SK-N-SH (cell line): ENCODE measurements at regions not wholly inside any gene's neighbourhood (a gene's known extent, or its start where the extent isn't known, plus 50 kb on each side); places are given as distances from the start of the nearest gene placed in this dataset.

Source experiments
- CTCF ChIA-PET: fragments of 300-600, 350-600 bp; formaldehyde crosslinking; extraction: SDS; loops from one replicate; lab custom pipeline; 2021; lab: Yijun Ruan, JAX
- POLR2A ChIA-PET: fragments of 350-600 bp; sonication (Branson Sonifier 250); formaldehyde crosslinking; extraction: SDS; loops from one replicate; lab custom pipeline; 2020; ENCODE audit warnings: antibody characterized with exemption, inconsistent platforms; lab: Yijun Ruan, JAX
- DNase-seq: peaks from one replicate; pipeline ENCODE4 v3.0.0; 2012
- H2AFZ ChIP-seq: fragments of 200-600 bp; sonication (generic); 2 replicates; pipeline ENCODE4 v1.8.1; 2016; ENCODE audit warnings: antibody characterized with exemption, mild to moderate bottlenecking, low read depth
- H3F3A ChIP-seq: fragments of 200-600 bp; sonication (generic); replicated peaks from 2 replicates; pipeline ENCODE3; 2016; ENCODE audit warnings: antibody characterized with exemption, mild to moderate bottlenecking; ENCODE audit not compliant: insufficient read depth
- H3K27ac ChIP-seq, 2 experiments: fragments of 200-500 bp in 1 of 2; fragments of 200-600 bp in 1 of 2; sonication (Bioruptor generic) in 1 of 2; sonication (generic), shearing (Covaris generic) in 1 of 2; 2 replicates each; pipeline versions ENCODE4 v1.5.1 to v1.6.1; 2014 to 2016; ENCODE audit warnings: low read depth in 2 of 2, inconsistent platforms in 1 of 2, low read length in 1 of 2, mild to moderate bottlenecking in 1 of 2, mixed read lengths in 1 of 2
- H3K27me3 ChIP-seq: fragments of 200-600 bp; sonication (generic), shearing (Covaris generic); 2 replicates; pipeline ENCODE4 v1.6.1; 2016; ENCODE audit warnings: mixed run types; ENCODE audit not compliant: insufficient read depth
- H3K36me3 ChIP-seq, 2 experiments: fragments of 200-500 bp in 1 of 2; fragments of 200-600 bp in 1 of 2; sonication (Bioruptor generic) in 1 of 2; sonication (generic) in 1 of 2; replicated peaks in 1 of 2; 2 replicates each; pipeline versions ENCODE3 to v1.5.1; 2014 to 2016; ENCODE audit warnings: low read length in 1 of 2, mild to moderate bottlenecking in 1 of 2; ENCODE audit not compliant: insufficient read depth in 2 of 2, control insufficient read depth in 1 of 2
- H3K4me1 ChIP-seq, 2 experiments: fragments of 200-500 bp in 1 of 2; fragments of 200-600 bp in 1 of 2; sonication (Bioruptor generic) in 1 of 2; sonication (generic), shearing (Covaris generic) in 1 of 2; 2 replicates each; pipeline versions ENCODE4 v1.5.1 to v1.6.1; 2014 to 2016; ENCODE audit warnings: low read depth in 1 of 2, low read length in 1 of 2, mixed run types in 1 of 2; ENCODE audit not compliant: insufficient read depth in 2 of 2, control insufficient read depth in 1 of 2
- H3K4me2 ChIP-seq: fragments of 200-600 bp; sonication (generic), shearing (Covaris generic); 2 replicates; pipeline ENCODE4 v1.6.1; 2017; ENCODE audit warnings: mixed run types
- H3K4me3 ChIP-seq, 2 experiments: fragments of 200-500 bp in 1 of 2; fragments of 200-600 bp in 1 of 2; sonication (Bioruptor generic) in 1 of 2; sonication (generic), shearing (Covaris generic) in 1 of 2; 2 replicates each; pipeline versions ENCODE4 v1.5.1 to v1.8.1; 2014 to 2016; ENCODE audit warnings: low read depth in 2 of 2, inconsistent platforms in 1 of 2, low read length in 1 of 2, mild to moderate bottlenecking in 1 of 2, mixed read lengths in 1 of 2, moderate library complexity in 1 of 2
- H3K79me2 ChIP-seq: fragments of 200-600 bp; sonication (generic); 2 replicates; pipeline ENCODE4 v1.8.1; 2017; ENCODE audit warnings: mild to moderate bottlenecking; ENCODE audit not compliant: insufficient read depth
- H3K9ac ChIP-seq: fragments of 200-600 bp; sonication (generic); 2 replicates; pipeline ENCODE4 v1.6.1; 2017; ENCODE audit warnings: mixed run types
- H3K9me2 ChIP-seq: fragments of 200-600 bp; sonication (generic); 2 replicates; pipeline ENCODE4 v1.6.1; 2017; ENCODE audit warnings: mixed run types
- H3K9me3 ChIP-seq: fragments of 200-600 bp; sonication (generic); 2 replicates; pipeline ENCODE4 v1.6.1; 2017; ENCODE audit warnings: mixed run types, mild to moderate bottlenecking, moderate library complexity
- H4K20me1 ChIP-seq: fragments of 200-600 bp; sonication (generic); 2 replicates; pipeline ENCODE4 v1.6.1; 2017; ENCODE audit warnings: mild to moderate bottlenecking, mixed run types; ENCODE audit not compliant: insufficient read depth
- CHD2 ChIP-seq: fragments of 150-350 bp; IDR thresholded peaks from 2 replicates; pipeline ENCODE4 v1.6.1; 2018; ENCODE audit warnings: low read length; ENCODE audit not compliant: partially characterized antibody
- EZH2phosphoT487 ChIP-seq: fragments of 200-600 bp; sonication (generic); IDR thresholded peaks from 2 replicates; pipeline ENCODE4 v1.6.1; 2017; ENCODE audit warnings: low read depth, mixed run types, mild to moderate bottlenecking, antibody characterized with exemption, moderate library complexity, borderline replicate concordance
- FOXM1 ChIP-seq: IDR thresholded peaks from 2 replicates; pipeline ENCODE4 v1.4.0; 2012; ENCODE audit warnings: low read depth, mild to moderate bottlenecking
- GABPA ChIP-seq: IDR thresholded peaks from 2 replicates; pipeline ENCODE4 v1.4.0; 2012; ENCODE audit warnings: low read depth, mild to moderate bottlenecking
- JUND ChIP-seq: IDR thresholded peaks from 2 replicates; pipeline ENCODE4 v1.4.0; 2012
- MAX ChIP-seq: IDR thresholded peaks from 2 replicates; pipeline ENCODE4 v1.4.0; 2012; ENCODE audit warnings: low read depth
- NRF1 ChIP-seq: IDR thresholded peaks from 2 replicates; pipeline ENCODE4 v1.6.1; 2012; ENCODE audit warnings: low read depth, mild to moderate bottlenecking, low read length
- PBX3 ChIP-seq: IDR thresholded peaks from 2 replicates; pipeline ENCODE4; 2012
- POLR2AphosphoS5 ChIP-seq: IDR thresholded peaks from 2 replicates; pipeline ENCODE4 v1.6.1; 2012; ENCODE audit warnings: low read depth, low read length
- REST ChIP-seq: IDR thresholded peaks from 2 replicates; pipeline ENCODE4 v1.6.1; 2012; ENCODE audit warnings: mild to moderate bottlenecking, low read depth, low read length, moderate library complexity
- RFX5 ChIP-seq: IDR thresholded peaks from 2 replicates; pipeline ENCODE4 v1.6.1; 2012; ENCODE audit warnings: mild to moderate bottlenecking, improper control_type of control experiment, low read length
- SIN3A ChIP-seq: IDR thresholded peaks from 2 replicates; pipeline ENCODE4 v1.6.1; 2012; ENCODE audit warnings: low read depth, mild to moderate bottlenecking, low read length, moderate library complexity, borderline replicate concordance
- TEAD4 ChIP-seq: IDR thresholded peaks from 2 replicates; pipeline ENCODE4 v1.4.0; 2012; ENCODE audit warnings: mild to moderate bottlenecking, borderline replicate concordance; ENCODE audit not compliant: insufficient read depth
- USF1 ChIP-seq: IDR thresholded peaks from 2 replicates; pipeline ENCODE4 v1.4.0; 2012; ENCODE audit warnings: low read depth, borderline replicate concordance
- USF2 ChIP-seq: fragments of 150-350 bp; IDR thresholded peaks from 2 replicates; pipeline ENCODE4 v1.6.1; 2017; ENCODE audit warnings: antibody characterized with exemption, low read length, low read depth, borderline replicate concordance
- ZBTB33 ChIP-seq: IDR thresholded peaks from 2 replicates; pipeline ENCODE4 v1.4.0; 2012; ENCODE audit warnings: low read depth, borderline replicate concordance
- WGBS: methylation state at CpG from one replicate; pipeline ENCODE4 v1.1.6; 2017; ENCODE audit warnings: low lambda C conversion rate; 5-methylcytosine and 5-hydroxymethylcytosine counted together

- TF ChIP-seq MAX = no peak
- TF ChIP-seq GABPA = no peak
- no peak for TF ChIP-seq POLR2AphosphoS5
- no peak for TF ChIP-seq RFX5
- no peak for TF ChIP-seq TEAD4
- no peak for TF ChIP-seq CHD2
- TF ChIP-seq ZBTB33 = no peak
- TF ChIP-seq SIN3A = no peak
- TF ChIP-seq FOXM1 = no peak
- no peak for TF ChIP-seq USF2
- TF ChIP-seq JUND = no peak
- no peak for TF ChIP-seq REST
- TF ChIP-seq NRF1 = no peak
- no peak for TF ChIP-seq EZH2phosphoT487
- no peak for TF ChIP-seq PBX3
- no peak for TF ChIP-seq USF1
- Histone ChIP-seq H3K9me3 (no peaks in the 10 kb centered on the region), H3K27ac (no peak overlapping the region), H3K36me3 (no peaks in the 10 kb centered on the region), H3K9ac (no peak overlapping the region), H2AFZ (no peak overlapping the region), H3K4me3 (no peak overlapping the region), H3K9me2 (no peaks in the 10 kb centered on the region), H3K4me2 (no peak overlapping the region), H3K27me3 (0 out of 2 replicates have a peak, but pooled peaks cover 7% of the 10 kb centered on the region), H3F3A (no peaks in the 10 kb centered on the region), H4K20me1 (no peaks in the 10 kb centered on the region), H3K79me2 (no peaks in the 10 kb centered on the region), H3K4me1 (no peaks in the 10 kb centered on the region)
- WGBS = 10% methylated on average over 3 of the region's 3 CpGs
- CTCF ChIA-PET = no interaction called here
- DNase-seq = no peak
- POLR2A ChIA-PET = no interaction called here
These were observed 79.0 kb upstream of the LAMA2 start for GRCh38 chr6:128803911-128804310.
